ENCODE measurements at regions not wholly inside any gene's neighbourhood (a gene's known extent, or its start where the extent isn't known, plus 50 kb on each side); places are given as distances from the start of the nearest gene placed in this dataset.

DNA sequence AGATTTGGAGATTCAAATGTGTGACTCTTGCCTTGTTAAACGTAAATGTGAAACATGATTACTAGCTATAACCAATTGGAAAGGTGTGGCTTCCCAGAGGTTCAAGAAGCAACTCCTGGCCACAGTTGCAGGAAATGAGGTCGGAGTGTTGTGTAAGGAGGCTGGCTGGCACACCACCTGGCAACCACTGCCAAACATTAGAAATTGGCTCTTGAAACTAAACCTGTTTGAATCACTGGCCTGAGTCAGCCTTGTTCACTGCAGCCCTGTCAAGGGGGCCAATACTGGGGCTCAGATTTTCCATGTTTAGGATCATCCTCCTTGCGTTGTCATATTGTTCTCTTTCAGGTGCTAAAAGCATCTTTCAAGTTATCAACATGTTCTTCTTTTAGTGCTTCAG is 206.3 kb downstream of the ARL6IP6 start:
- 89% methylated on average over 3 of the region's 3 CpGs for WGBS

DNA sequence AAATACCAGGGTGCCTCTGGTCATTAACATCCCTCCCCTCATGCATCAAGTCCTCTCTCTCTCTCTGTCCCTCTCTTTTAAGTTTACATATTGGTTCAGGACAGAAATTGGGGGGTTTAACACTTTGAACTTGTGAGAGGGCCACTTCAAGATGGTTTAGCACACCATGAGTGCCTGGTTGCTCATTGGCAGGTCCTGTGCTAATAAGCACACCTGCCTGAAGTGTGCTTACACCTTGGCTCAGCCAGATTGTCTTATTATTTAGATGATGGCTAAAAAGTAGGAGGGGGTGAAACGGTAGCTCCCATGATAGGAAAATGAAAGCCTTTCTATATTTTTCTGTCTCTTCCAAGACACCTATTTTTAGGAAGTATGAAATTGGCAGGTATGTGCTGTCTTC is 205.8 kb downstream of the ARL6IP6 start:
- no peak overlapping the region for H3K23ac ChIP-seq (ENCODE audit: low read length in 2 of 2)
- no peak overlapping the region for H2AK5ac ChIP-seq (ENCODE audit: low read length, severe bottlenecking)
- H3K4me3 ChIP-seq (ENCODE audit: insufficient read depth in 1 of 2, low read depth in 1 of 2, low read length in 2 of 2) = no peak overlapping the region
- H3K9ac ChIP-seq (ENCODE audit: low read length) = no peak overlapping the region
- H3K4me2 ChIP-seq (ENCODE audit: low read length, poor library complexity, severe bottlenecking) = no peak overlapping the region
- no peak for DNase-seq
- peaks cover 0 to 4% of the 10 kb centered on the region in 2 experiments for H3K27me3 ChIP-seq (ENCODE audit: control insufficient read depth in 1 of 2, insufficient read depth in 1 of 2, low read length in 2 of 2)
- H3K4ac ChIP-seq (ENCODE audit: low read depth in 1 of 2, low read length in 2 of 2) = no peak overlapping the region
- no peak overlapping the region for H2BK15ac ChIP-seq (ENCODE audit: low read depth, poor library complexity, severe bottlenecking)
- no peak overlapping the region for H2BK120ac ChIP-seq (ENCODE audit: low read depth, low read length)
- no peaks in the 10 kb centered on the region for H3K79me1 ChIP-seq (replicated peaks; ENCODE audit: low read length, poor library complexity, severe bottlenecking)
- H2BK12ac ChIP-seq (ENCODE audit: low read length in 2 of 2) = no peak overlapping the region
- H3K27ac ChIP-seq (ENCODE audit: low read length, poor library complexity, severe bottlenecking) = no peak overlapping the region
- no peak overlapping the region for H2AFZ ChIP-seq (ENCODE audit: low read depth, low read length)
- no peak overlapping the region for H4K8ac ChIP-seq (ENCODE audit: low read length)
- no peak overlapping the region for H3K18ac ChIP-seq (ENCODE audit: low read depth in 1 of 2, low read length in 2 of 2)
- H3K4me1 ChIP-seq (ENCODE audit: control insufficient read depth, insufficient read depth, low read depth, low read length) = no peaks in the 10 kb centered on the region
- no peaks in the 10 kb centered on the region for H3K36me3 ChIP-seq (ENCODE audit: control insufficient read depth in 1 of 2, insufficient read depth in 2 of 2, low read depth in 1 of 2, low read length in 2 of 2)
- H3K9me3 ChIP-seq (ENCODE audit: control insufficient read depth, low read length) = no peaks in the 10 kb centered on the region
- H4K91ac ChIP-seq (ENCODE audit: low read length) = no peak overlapping the region
- no CpG with 5 or more reads among the region's 1 CpG for WGBS
- no peak overlapping the region for H2BK5ac ChIP-seq (ENCODE audit: low read depth, low read length, poor library complexity, severe bottlenecking)
- no peak overlapping the region for H3K14ac ChIP-seq (ENCODE audit: low read length in 2 of 2)

More for the DNA sequence above, 206.3 kb downstream of the ARL6IP6 start:
- Histone ChIP-seq H3K23ac (ENCODE audit: low read length in 2 of 2) (no peak overlapping the region), H3K18ac (ENCODE audit: low read depth in 1 of 2, low read length in 2 of 2) (no peak overlapping the region), H2AFZ (ENCODE audit: low read depth, low read length) (no peak overlapping the region), H3K36me3 (ENCODE audit: control insufficient read depth in 1 of 2, insufficient read depth in 2 of 2, low read depth in 1 of 2, low read length in 2 of 2) (no peaks in the 10 kb centered on the region), H2BK5ac (ENCODE audit: low read depth, low read length, poor library complexity, severe bottlenecking) (no peak overlapping the region), H3K9ac (ENCODE audit: low read length) (no peak overlapping the region), H4K8ac (ENCODE audit: low read length) (no peak overlapping the region), H3K27ac (ENCODE audit: low read length, poor library complexity, severe bottlenecking) (no peak overlapping the region), H3K4me1 (ENCODE audit: control insufficient read depth, insufficient read depth, low read depth, low read length) (no peaks in the 10 kb centered on the region), H3K27me3 (ENCODE audit: control insufficient read depth in 1 of 2, insufficient read depth in 1 of 2, low read length in 2 of 2) (peaks cover 0 to 4% of the 10 kb centered on the region in 2 experiments), H2BK120ac (ENCODE audit: low read depth, low read length) (no peak overlapping the region), H3K4me2 (ENCODE audit: low read length, poor library complexity, severe bottlenecking) (no peak overlapping the region), H3K4me3 (ENCODE audit: insufficient read depth in 1 of 2, low read depth in 1 of 2, low read length in 2 of 2) (no peak overlapping the region), H3K79me1 (replicated peaks; ENCODE audit: low read length, poor library complexity, severe bottlenecking) (no peaks in the 10 kb centered on the region), H2BK12ac (ENCODE audit: low read length in 2 of 2) (no peak overlapping the region), H2BK15ac (ENCODE audit: low read depth, poor library complexity, severe bottlenecking) (no peak overlapping the region), H3K14ac (ENCODE audit: low read length in 2 of 2) (no peak overlapping the region), H4K91ac (ENCODE audit: low read length) (no peak overlapping the region), H3K9me3 (ENCODE audit: control insufficient read depth, low read length) (no peaks in the 10 kb centered on the region), H2AK5ac (ENCODE audit: low read length, severe bottlenecking) (no peak overlapping the region), H3K4ac (ENCODE audit: low read depth in 1 of 2, low read length in 2 of 2) (no peak overlapping the region)
- DNase-seq = no peak

DNA sequence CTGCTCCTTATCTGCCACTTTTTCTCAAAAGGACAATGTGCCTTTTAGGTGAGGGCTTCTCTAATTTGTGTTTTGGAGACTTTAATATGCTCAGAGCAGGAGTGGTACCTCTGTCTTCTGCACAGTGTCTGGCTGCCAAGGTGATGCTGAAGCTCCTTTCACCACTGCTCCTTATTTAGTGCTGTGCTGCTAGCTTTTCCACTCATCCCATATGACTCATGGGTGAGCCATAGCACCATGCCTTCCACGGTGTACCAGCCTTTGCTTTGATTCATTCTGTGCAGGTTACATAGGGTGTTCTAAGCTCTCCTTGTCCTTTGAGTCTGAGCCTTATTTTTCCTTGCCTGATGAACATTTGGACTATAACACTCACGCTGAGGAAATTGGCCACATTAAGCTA is 202.4 kb downstream of the ARL6IP6 start:
- no peak overlapping the region for H3K14ac ChIP-seq (ENCODE audit: low read length in 2 of 2)
- no peak overlapping the region for H2BK120ac ChIP-seq (ENCODE audit: low read depth, low read length)
- H2AK5ac ChIP-seq (ENCODE audit: low read length, severe bottlenecking) = no peak overlapping the region
- H3K4me2 ChIP-seq (ENCODE audit: low read length, poor library complexity, severe bottlenecking) = no peak overlapping the region
- no peaks in the 10 kb centered on the region for H3K79me1 ChIP-seq (replicated peaks; ENCODE audit: low read length, poor library complexity, severe bottlenecking)
- H3K9ac ChIP-seq (ENCODE audit: low read length) = no peak overlapping the region
- no peak overlapping the region for H3K18ac ChIP-seq (ENCODE audit: low read depth in 1 of 2, low read length in 2 of 2)
- H2AFZ ChIP-seq (ENCODE audit: low read depth, low read length) = no peak overlapping the region
- no peak for DNase-seq
- H2BK5ac ChIP-seq (ENCODE audit: low read depth, low read length, poor library complexity, severe bottlenecking) = no peak overlapping the region
- no peak overlapping the region for H3K23ac ChIP-seq (ENCODE audit: low read length in 2 of 2)
- no peak overlapping the region for H4K8ac ChIP-seq (ENCODE audit: low read length)
- H3K4ac ChIP-seq (ENCODE audit: low read depth in 1 of 2, low read length in 2 of 2) = no peak overlapping the region
- H3K36me3 ChIP-seq (ENCODE audit: control insufficient read depth in 1 of 2, insufficient read depth in 2 of 2, low read depth in 1 of 2, low read length in 2 of 2) = no peaks in the 10 kb centered on the region
- no peak overlapping the region for H2BK12ac ChIP-seq (ENCODE audit: low read length in 2 of 2)
- no peaks in the 10 kb centered on the region for H3K4me1 ChIP-seq (ENCODE audit: control insufficient read depth, insufficient read depth, low read depth, low read length)
- no peaks in the 10 kb centered on the region for H3K9me3 ChIP-seq (ENCODE audit: control insufficient read depth, low read length)
- no peak overlapping the region for H3K27ac ChIP-seq (ENCODE audit: low read length, poor library complexity, severe bottlenecking)
- no peak overlapping the region for H3K4me3 ChIP-seq (ENCODE audit: insufficient read depth in 1 of 2, low read depth in 1 of 2, low read length in 2 of 2)
- H3K27me3 ChIP-seq (ENCODE audit: control insufficient read depth in 1 of 2, insufficient read depth in 1 of 2, low read length in 2 of 2) = peaks cover 4 to 5% of the 10 kb centered on the region in 2 experiments
- 46% methylated on average over 2 of the region's 2 CpGs for WGBS
- H2BK15ac ChIP-seq (ENCODE audit: low read depth, poor library complexity, severe bottlenecking) = no peak overlapping the region
- H4K91ac ChIP-seq (ENCODE audit: low read length) = no peak overlapping the region

DNA sequence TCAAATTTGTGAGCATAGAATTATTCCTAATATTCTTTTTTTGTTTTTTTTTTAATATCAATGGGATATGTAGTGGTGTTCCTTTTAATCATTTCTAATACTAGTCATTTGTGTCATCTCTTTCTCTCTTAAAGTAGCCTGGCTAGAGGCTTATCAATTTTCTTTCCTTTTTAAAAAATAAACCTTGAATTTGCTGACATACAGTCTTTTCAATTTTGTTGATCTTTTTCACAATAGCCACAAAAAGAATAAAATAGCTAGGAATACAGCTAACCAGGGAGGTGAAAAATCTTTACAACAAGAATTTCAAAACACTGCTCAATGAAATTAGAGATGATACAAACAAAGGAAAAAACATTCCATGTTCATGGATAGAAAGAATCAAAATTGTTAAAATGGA is 192.6 kb downstream of the ARL6IP6 start:
- no peak overlapping the region for H2BK120ac ChIP-seq (ENCODE audit: low read depth, low read length)
- H3K27ac ChIP-seq (ENCODE audit: low read length, poor library complexity, severe bottlenecking) = no peak overlapping the region
- H3K9me3 ChIP-seq (ENCODE audit: control insufficient read depth, low read length) = no peaks in the 10 kb centered on the region
- H3K4me1 ChIP-seq (ENCODE audit: control insufficient read depth, insufficient read depth, low read depth, low read length) = no peaks in the 10 kb centered on the region
- no peak overlapping the region for H4K8ac ChIP-seq (ENCODE audit: low read length)
- no peaks in the 10 kb centered on the region for H3K79me1 ChIP-seq (replicated peaks; ENCODE audit: low read length, poor library complexity, severe bottlenecking)
- no peak overlapping the region for H2AK5ac ChIP-seq (ENCODE audit: low read length, severe bottlenecking)
- H2BK12ac ChIP-seq (ENCODE audit: low read length in 2 of 2) = no peak overlapping the region
- no peak overlapping the region for H3K14ac ChIP-seq (ENCODE audit: low read length in 2 of 2)
- H3K27me3 ChIP-seq (ENCODE audit: control insufficient read depth in 1 of 2, insufficient read depth in 1 of 2, low read length in 2 of 2) = no peaks in the 10 kb centered on the region
- no peak overlapping the region for H3K4me3 ChIP-seq (ENCODE audit: insufficient read depth in 1 of 2, low read depth in 1 of 2, low read length in 2 of 2)
- no peak overlapping the region for H3K18ac ChIP-seq (ENCODE audit: low read depth in 1 of 2, low read length in 2 of 2)
- no peak overlapping the region for H2AFZ ChIP-seq (ENCODE audit: low read depth, low read length)
- no peak for DNase-seq
- H3K36me3 ChIP-seq (ENCODE audit: control insufficient read depth in 1 of 2, insufficient read depth in 2 of 2, low read depth in 1 of 2, low read length in 2 of 2) = no peaks in the 10 kb centered on the region
- H3K9ac ChIP-seq (ENCODE audit: low read length) = no peak overlapping the region
- H2BK5ac ChIP-seq (ENCODE audit: low read depth, low read length, poor library complexity, severe bottlenecking) = no peak overlapping the region
- no peak overlapping the region for H2BK15ac ChIP-seq (ENCODE audit: low read depth, poor library complexity, severe bottlenecking)
- H4K91ac ChIP-seq (ENCODE audit: low read length) = no peak overlapping the region
- no peak overlapping the region for H3K23ac ChIP-seq (ENCODE audit: low read length in 2 of 2)
- no peak overlapping the region for H3K4ac ChIP-seq (ENCODE audit: low read depth in 1 of 2, low read length in 2 of 2)
- no peak overlapping the region for H3K4me2 ChIP-seq (ENCODE audit: low read length, poor library complexity, severe bottlenecking)

All from mesenchymal stem cell (in vitro differentiated cells and primary cell).